ENCODE measurements at regions not wholly inside any gene's neighbourhood (a gene's known extent, or its start where the extent isn't known, plus 50 kb on each side); places are given as distances from the start of the nearest gene placed in this dataset.

- H3K36me3 Mint-ChIP-seq (ENCODE audit: insufficient read depth in 1 of 3, low read depth in 3 of 3): no peaks in the 10 kb centered on the region; a peak in 1 of 7 replicates
- no peak for DNase-seq
- Histone ChIP-seq H4K20me1 (ENCODE audit: control insufficient read depth, insufficient read depth, insufficient read length) (no peaks in the 10 kb centered on the region), H2BK15ac (ENCODE audit: low read depth, low read length) (no peak overlapping the region), H2BK20ac (ENCODE audit: low read depth, low read length, poor library complexity, severe bottlenecking) (no peak overlapping the region), H4K5ac (ENCODE audit: insufficient read length, low read depth, low read length) (no peak overlapping the region), H2BK120ac (ENCODE audit: low read depth, low read length, poor library complexity, severe bottlenecking) (no peak overlapping the region), H3K23ac (ENCODE audit: insufficient read length, low read depth, low read length) (no peak overlapping the region), H2AFZ (ENCODE audit: low read length) (no peak overlapping the region), H3T11ph (ENCODE audit: low read length) (no peak overlapping the region), H3K27me3 (ENCODE audit: insufficient read depth, low read length) (no peaks in the 10 kb centered on the region; the same call in 1 of the 2 replicates), H3K4me1 (ENCODE audit: insufficient read depth, low read length) (peaks cover 12% of the 10 kb centered on the region), H3K18ac (ENCODE audit: insufficient read length, low read depth, low read length) (no peak overlapping the region), H3K4ac (ENCODE audit: low read depth, low read length) (no peak overlapping the region), H3K27ac (ENCODE audit: insufficient read length, low read depth, low read length) (no peak overlapping the region), H3K9me3 (ENCODE audit: control insufficient read depth, low read depth, low read length) (no peaks in the 10 kb centered on the region), H2BK5ac (ENCODE audit: insufficient read length, low read length) (no peak overlapping the region), H3K4me2 (ENCODE audit: insufficient read depth, insufficient read length, low read length) (no peak overlapping the region), H3K23me2 (ENCODE audit: insufficient read length, low read depth, low read length, poor library complexity, severe bottlenecking) (no peaks in the 10 kb centered on the region), H4K8ac (replicated peaks; ENCODE audit: insufficient read length, low read depth, low read length) (no peak overlapping the region), H3K14ac (ENCODE audit: insufficient read depth, low read length) (no peak overlapping the region), H2BK12ac (ENCODE audit: insufficient read length, low read depth, low read length) (no peak overlapping the region), H3K79me2 (ENCODE audit: insufficient read depth, low read length) (no peaks in the 10 kb centered on the region), H3K9ac (ENCODE audit: extremely low read depth, insufficient read length, low read length) (no peak overlapping the region), H3K79me1 (ENCODE audit: insufficient read depth, low read depth, low read length, poor library complexity, severe bottlenecking) (no peaks in the 10 kb centered on the region), H3K56ac (ENCODE audit: insufficient read length, low read depth, low read length) (no peak overlapping the region), H2AK5ac (ENCODE audit: insufficient read length, low read length) (no peak overlapping the region), H4K91ac (ENCODE audit: insufficient read length, low read depth, low read length) (no peak overlapping the region)
- H3K27ac Mint-ChIP-seq: no peak overlapping the region
- peaks cover 13% of the 10 kb centered on the region for H3K27me3 Mint-ChIP-seq (ENCODE audit: low read depth)
- H3K9me3 Mint-ChIP-seq: no peaks in the 10 kb centered on the region
- H3K4me3 Mint-ChIP-seq: no peak overlapping the region
- TF ChIP-seq, protein P1, sequence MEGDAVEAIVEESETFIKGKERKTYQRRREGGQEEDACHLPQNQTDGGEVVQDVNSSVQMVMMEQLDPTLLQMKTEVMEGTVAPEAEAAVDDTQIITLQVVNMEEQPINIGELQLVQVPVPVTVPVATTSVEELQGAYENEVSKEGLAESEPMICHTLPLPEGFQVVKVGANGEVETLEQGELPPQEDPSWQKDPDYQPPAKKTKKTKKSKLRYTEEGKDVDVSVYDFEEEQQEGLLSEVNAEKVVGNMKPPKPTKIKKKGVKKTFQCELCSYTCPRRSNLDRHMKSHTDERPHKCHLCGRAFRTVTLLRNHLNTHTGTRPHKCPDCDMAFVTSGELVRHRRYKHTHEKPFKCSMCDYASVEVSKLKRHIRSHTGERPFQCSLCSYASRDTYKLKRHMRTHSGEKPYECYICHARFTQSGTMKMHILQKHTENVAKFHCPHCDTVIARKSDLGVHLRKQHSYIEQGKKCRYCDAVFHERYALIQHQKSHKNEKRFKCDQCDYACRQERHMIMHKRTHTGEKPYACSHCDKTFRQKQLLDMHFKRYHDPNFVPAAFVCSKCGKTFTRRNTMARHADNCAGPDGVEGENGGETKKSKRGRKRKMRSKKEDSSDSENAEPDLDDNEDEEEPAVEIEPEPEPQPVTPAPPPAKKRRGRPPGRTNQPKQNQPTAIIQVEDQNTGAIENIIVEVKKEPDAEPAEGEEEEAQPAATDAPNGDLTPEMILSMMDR (conservative IDR thresholded peaks at IDR 0.05): no peak
- no CpG with 5 or more reads among the region's 6 CpGs for WGBS (ENCODE audit: extremely low coverage, insufficient read length, low lambda C conversion rate)
- H3K4me1 Mint-ChIP-seq: peaks cover 59 to 64% of the 10 kb centered on the region in 2 experiments
Observed at GRCh38 chr18:24986666-24987302, 365.2 kb downstream of the ZNF521 start.
